ENCODE measurements at regions not wholly inside any gene's neighbourhood (a gene's known extent, or its start where the extent isn't known, plus 50 kb on each side); places are given as distances from the start of the nearest gene placed in this dataset.

GRCh38 chr9:13970018-13970417 is 343.9 kb downstream of the NFIB start:
- Histone ChIP-seq H3F3A (ENCODE audit: control insufficient read depth, insufficient read depth) (no peaks in the 10 kb centered on the region), H3K27me3 (ENCODE audit: control insufficient read depth, low read length) (no peaks in the 10 kb centered on the region), H3K36me3 (ENCODE audit: control insufficient read depth, low read length) (no peaks in the 10 kb centered on the region), H3K79me2 (ENCODE audit: control insufficient read depth, low read length) (no peaks in the 10 kb centered on the region), H3K9me3 (ENCODE audit: control insufficient read depth, insufficient read depth, low read length) (no peaks in the 10 kb centered on the region), H3K9me2 (replicated peaks; ENCODE audit: control insufficient read depth, low read length) (no peaks in the 10 kb centered on the region), H3K27ac (ENCODE audit: low read depth, low read length) (no peak overlapping the region), H3K4me3 (ENCODE audit: low read length) (no peak overlapping the region), H4K20me1 (ENCODE audit: control insufficient read depth, insufficient read depth, low read depth, low read length) (no peaks in the 10 kb centered on the region), H3K4me2 (ENCODE audit: low read length) (no peak overlapping the region), H3K4me1 (ENCODE audit: control insufficient read depth, low read length) (no peaks in the 10 kb centered on the region)
- no peak for TF ChIP-seq CTCF (IDR thresholded peaks at IDR 0.05; ENCODE audit: low read depth, low read length, poor library complexity, severe bottlenecking)

DNA sequence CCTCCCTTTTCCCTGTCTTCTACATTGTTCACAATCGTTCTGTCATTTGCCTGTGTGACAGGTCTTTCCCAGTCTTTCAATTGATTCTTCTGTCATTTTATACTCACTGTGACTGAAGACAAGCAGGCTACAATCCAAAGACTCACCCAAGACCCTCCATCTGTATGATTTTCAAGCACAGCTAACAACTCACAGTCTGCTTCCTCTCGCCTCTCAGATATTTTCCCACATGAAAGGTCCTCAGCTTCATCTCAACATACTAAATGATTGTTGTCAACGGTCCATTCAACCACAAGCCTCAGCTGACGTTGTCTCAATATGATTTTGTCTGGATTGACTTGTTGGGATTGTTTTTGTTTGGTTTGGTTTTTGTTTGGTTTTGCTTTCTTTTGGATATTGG is 346.5 kb downstream of the NFIB start:
- H3K9me2 ChIP-seq (replicated peaks; ENCODE audit: control insufficient read depth, low read length): no peaks in the 10 kb centered on the region
- H3K4me3 ChIP-seq (ENCODE audit: low read length): no peak overlapping the region
- H3K4me2 ChIP-seq (ENCODE audit: low read length): no peak overlapping the region
- H3K36me3 ChIP-seq (ENCODE audit: control insufficient read depth, low read length): no peaks in the 10 kb centered on the region
- H3K27ac ChIP-seq (ENCODE audit: low read depth, low read length): no peak overlapping the region
- H3F3A ChIP-seq (ENCODE audit: control insufficient read depth, insufficient read depth): no peaks in the 10 kb centered on the region
- no peaks in the 10 kb centered on the region for H3K4me1 ChIP-seq (ENCODE audit: control insufficient read depth, low read length)
- no peaks in the 10 kb centered on the region for H3K79me2 ChIP-seq (ENCODE audit: control insufficient read depth, low read length)
- H3K9me3 ChIP-seq (ENCODE audit: control insufficient read depth, insufficient read depth, low read length): no peaks in the 10 kb centered on the region
- no peaks in the 10 kb centered on the region for H4K20me1 ChIP-seq (ENCODE audit: control insufficient read depth, insufficient read depth, low read depth, low read length)
- H3K27me3 ChIP-seq (ENCODE audit: control insufficient read depth, low read length): no peaks in the 10 kb centered on the region
- TF ChIP-seq CTCF (IDR thresholded peaks at IDR 0.05; ENCODE audit: low read depth, low read length, poor library complexity, severe bottlenecking): no peak
- no peak for TF ChIP-seq EZH2phosphoT487 (IDR thresholded peaks at IDR 0.05; ENCODE audit: borderline replicate concordance, low read length)

GRCh38 chr9:13967011-13967410 is 346.9 kb downstream of the NFIB start:
- Histone ChIP-seq H3K4me3 (ENCODE audit: low read length) (no peak overlapping the region), H4K20me1 (ENCODE audit: control insufficient read depth, insufficient read depth, low read depth, low read length) (no peaks in the 10 kb centered on the region), H3K4me2 (ENCODE audit: low read length) (no peak overlapping the region), H3K4me1 (ENCODE audit: control insufficient read depth, low read length) (no peaks in the 10 kb centered on the region), H3K79me2 (ENCODE audit: control insufficient read depth, low read length) (no peaks in the 10 kb centered on the region), H3K27me3 (ENCODE audit: control insufficient read depth, low read length) (no peaks in the 10 kb centered on the region), H3K36me3 (ENCODE audit: control insufficient read depth, low read length) (no peaks in the 10 kb centered on the region), H3K9me2 (replicated peaks; ENCODE audit: control insufficient read depth, low read length) (no peaks in the 10 kb centered on the region), H3K27ac (ENCODE audit: low read depth, low read length) (no peak overlapping the region), H3K9me3 (ENCODE audit: control insufficient read depth, insufficient read depth, low read length) (no peaks in the 10 kb centered on the region), H3F3A (ENCODE audit: control insufficient read depth, insufficient read depth) (no peaks in the 10 kb centered on the region)
- TF ChIP-seq EZH2phosphoT487 (IDR thresholded peaks at IDR 0.05; ENCODE audit: borderline replicate concordance, low read length) (no peak), CTCF (IDR thresholded peaks at IDR 0.05; ENCODE audit: low read depth, low read length, poor library complexity, severe bottlenecking) (no peak)

All from DOHH2 (cell line).